Activated T-helper 2 cell treated with anti-CD3 and anti-CD28 coated beads, Interferon-gamma antibody, Interleukin-2, Interleukin-4, amounts not matched to agents 10 μg/mL and 5 μg/mL and 100 μg/mL, durations not matched to agents 14 hours and 24 hours and 36 hours (primary cell): ENCODE measurements at regions not wholly inside any gene's neighbourhood (a gene's known extent, or its start where the extent isn't known, plus 50 kb on each side); places are given as distances from the start of the nearest gene placed in this dataset.

Experiments used
- DNase-seq: peaks from one replicate; pipeline ENCODE4 v3.0.0; 2021; ENCODE audit warnings: low spot score
- H3K27ac Mint-ChIP-seq: one replicate; pipeline ENCODE4 v1.8.0; 2021; ENCODE audit warnings: mixed read lengths
- H3K27me3 Mint-ChIP-seq: one replicate; pipeline ENCODE4 v1.8.0; 2021; ENCODE audit warnings: low read depth, mixed read lengths
- H3K36me3 Mint-ChIP-seq: one replicate; pipeline ENCODE4 v1.8.0; 2021; ENCODE audit warnings: low read depth, mixed read lengths
- H3K4me1 Mint-ChIP-seq: one replicate; pipeline ENCODE4 v1.8.0; 2021; ENCODE audit warnings: low read depth, mixed read lengths
- H3K4me3 Mint-ChIP-seq: one replicate; pipeline ENCODE4 v1.8.0; 2021; ENCODE audit warnings: low read depth, mild to moderate bottlenecking, moderate library complexity, mixed read lengths
- H3K9me3 Mint-ChIP-seq: one replicate; pipeline ENCODE4 v1.8.0; 2021; ENCODE audit warnings: mixed read lengths
- intact Hi-C: fragments of 100-400 bp; cut with micrococcal nuclease; formaldehyde crosslinking; loops from one replicate; pipeline ENCODE4 v1.15.1; 2023

- intact Hi-C loops: no loop called here
These were observed 441.7 kb upstream of the PDZRN3 start for GRCh38 chr3:74066456-74066855.

DNA sequence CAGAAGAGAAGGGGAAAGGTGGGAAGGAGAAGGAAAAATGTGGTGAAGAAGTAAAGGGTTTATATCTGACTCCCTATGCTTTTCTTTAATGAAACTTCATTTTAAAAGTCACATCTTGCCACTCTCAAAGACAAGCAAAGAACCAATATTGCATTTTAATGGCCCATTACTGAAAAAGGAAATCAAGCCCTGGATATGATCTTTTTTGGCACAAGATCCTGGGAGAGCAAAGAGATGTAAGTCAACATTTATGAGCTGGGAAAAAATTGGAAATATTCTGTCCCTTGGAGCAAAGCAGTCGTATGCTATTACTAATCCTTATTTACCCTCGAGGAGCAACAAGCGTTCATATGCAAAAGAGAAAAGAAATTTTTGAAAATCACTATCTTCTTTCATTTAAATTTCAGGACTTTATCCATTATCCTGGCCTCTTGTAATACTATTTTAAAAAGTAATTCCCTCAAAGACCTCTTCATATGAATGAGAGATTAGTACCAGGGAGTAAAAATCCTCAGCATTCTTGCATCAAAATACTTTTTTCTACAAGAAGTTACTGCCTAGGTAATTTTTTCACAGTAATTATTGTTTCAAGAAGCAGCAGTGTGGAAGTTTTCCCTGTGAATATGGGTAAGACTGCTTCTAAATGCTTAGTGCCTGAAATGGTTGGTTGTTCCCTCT, 435.3 kb upstream of the PDZRN3 start:
- no peak for DNase-seq
- Mint-ChIP-seq H3K4me3 (no peak overlapping the region), H3K36me3 (no peaks in the 10 kb centered on the region), H3K9me3 (peaks cover 16% of the 10 kb centered on the region), H3K27ac (no peak overlapping the region), H3K4me1 (no peaks in the 10 kb centered on the region), H3K27me3 (no peaks in the 10 kb centered on the region)
- intact Hi-C loops: no loop called here

More at GRCh38 chr3:74066456-74066855, 441.7 kb upstream of the PDZRN3 start:
- no peaks in the 10 kb centered on the region for H3K36me3 Mint-ChIP-seq
- peaks cover 19% of the 10 kb centered on the region for H3K9me3 Mint-ChIP-seq
- no peaks in the 10 kb centered on the region for H3K27me3 Mint-ChIP-seq
- H3K4me1 Mint-ChIP-seq: no peaks in the 10 kb centered on the region
- H3K27ac Mint-ChIP-seq: no peak overlapping the region
- no peak for DNase-seq
- H3K4me3 Mint-ChIP-seq: no peak overlapping the region

DNA sequence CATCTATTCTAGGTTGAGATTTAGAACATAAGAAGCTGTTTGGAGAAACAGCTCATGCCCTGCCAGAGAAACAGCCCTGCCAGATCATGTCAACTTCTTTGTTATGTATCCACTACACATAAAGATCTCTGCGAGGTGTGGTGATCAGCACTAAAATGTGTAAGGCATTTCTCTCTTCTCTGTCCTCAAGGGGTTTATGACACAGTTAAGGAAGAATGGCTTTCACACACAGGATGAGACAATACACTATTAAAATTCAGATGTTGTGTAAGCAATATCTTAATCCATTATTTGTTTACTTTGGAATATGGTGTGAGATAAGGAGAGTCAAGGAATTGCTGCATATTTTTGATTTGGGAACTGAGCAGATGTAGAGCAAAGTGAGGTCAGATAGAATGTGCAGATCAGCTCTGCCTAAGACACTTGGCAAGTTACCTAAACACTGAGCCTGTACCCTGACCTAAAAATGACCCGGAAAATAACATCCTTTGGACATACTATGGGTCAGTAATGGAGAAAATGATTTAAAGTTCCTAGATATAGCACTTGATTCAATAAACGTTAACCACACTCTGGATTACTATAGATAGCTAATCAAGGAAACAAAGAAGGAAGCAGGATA, 434.7 kb upstream of the PDZRN3 start:
- no peaks in the 10 kb centered on the region for H3K36me3 Mint-ChIP-seq
- intact Hi-C loops: no loop called here
- DNase-seq: no peak
- no peak overlapping the region for H3K27ac Mint-ChIP-seq
- no peaks in the 10 kb centered on the region for H3K4me1 Mint-ChIP-seq
- no peaks in the 10 kb centered on the region for H3K27me3 Mint-ChIP-seq
- H3K9me3 Mint-ChIP-seq: peaks cover 16% of the 10 kb centered on the region
- H3K4me3 Mint-ChIP-seq: no peak overlapping the region

GRCh38 chr3:74057169-74057568, 432.4 kb upstream of the PDZRN3 start:
- Mint-ChIP-seq H3K4me1 (no peaks in the 10 kb centered on the region), H3K27ac (no peak overlapping the region), H3K4me3 (no peak overlapping the region), H3K36me3 (no peaks in the 10 kb centered on the region), H3K9me3 (peaks cover 7% of the 10 kb centered on the region), H3K27me3 (no peaks in the 10 kb centered on the region)
- intact Hi-C loops: no loop called here
- no peak for DNase-seq

DNA sequence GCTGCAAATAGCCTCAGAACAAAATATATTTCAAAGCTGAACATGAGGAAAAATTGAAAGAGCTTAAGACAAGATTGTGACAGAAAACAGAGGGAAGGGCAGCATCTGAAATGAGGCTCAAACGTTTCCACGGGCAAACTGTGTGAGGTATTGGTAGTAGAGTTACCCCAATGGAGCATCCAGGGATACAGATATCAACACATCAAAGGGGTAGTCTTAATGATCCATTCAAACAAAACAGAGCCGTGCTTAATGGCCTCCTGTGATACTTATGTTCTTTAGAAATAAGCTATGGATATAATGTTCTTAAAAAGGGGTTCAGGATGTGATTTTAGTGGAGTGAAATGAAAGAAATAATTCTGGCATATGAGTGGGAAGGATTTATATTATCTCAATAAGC, 430.3 kb upstream of the PDZRN3 start:
- Mint-ChIP-seq H3K27me3 (no peaks in the 10 kb centered on the region), H3K4me3 (no peak overlapping the region), H3K36me3 (no peaks in the 10 kb centered on the region), H3K4me1 (no peaks in the 10 kb centered on the region), H3K27ac (no peak overlapping the region), H3K9me3 (peaks cover 2% of the 10 kb centered on the region)
- intact Hi-C loops: no loop called here
- DNase-seq: no peak

DNA sequence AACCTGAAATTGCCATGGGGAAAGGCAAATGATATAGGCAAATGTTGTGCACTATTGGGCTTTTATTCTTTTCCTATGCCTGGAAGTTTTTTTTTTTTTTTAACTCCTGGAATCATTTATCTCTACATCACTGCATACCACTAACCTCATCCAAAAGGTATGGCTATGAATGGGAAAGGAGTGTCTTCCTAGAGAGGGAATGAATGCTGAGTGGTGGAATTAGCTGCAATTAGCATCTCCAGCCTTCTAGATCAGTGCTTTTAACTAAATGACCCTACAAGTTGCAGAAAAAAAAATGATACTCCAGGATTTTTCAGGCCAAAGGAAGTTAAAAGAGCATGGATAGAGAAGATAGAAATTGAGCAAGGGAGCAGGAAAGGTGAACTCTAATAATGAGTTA, 429.8 kb upstream of the PDZRN3 start:
- no peaks in the 10 kb centered on the region for H3K27me3 Mint-ChIP-seq
- intact Hi-C loops: no loop called here
- no peaks in the 10 kb centered on the region for H3K36me3 Mint-ChIP-seq
- peaks cover 2% of the 10 kb centered on the region for H3K9me3 Mint-ChIP-seq
- H3K4me1 Mint-ChIP-seq: no peaks in the 10 kb centered on the region
- no peak for DNase-seq
- H3K4me3 Mint-ChIP-seq: no peak overlapping the region
- no peak overlapping the region for H3K27ac Mint-ChIP-seq

- peaks cover 2% of the 10 kb centered on the region for H3K9me3 Mint-ChIP-seq
- H3K4me3 Mint-ChIP-seq: no peak overlapping the region
- H3K27me3 Mint-ChIP-seq: no peaks in the 10 kb centered on the region
- no peak overlapping the region for H3K27ac Mint-ChIP-seq
- DNase-seq: no peak
- intact Hi-C loops: no loop called here
- H3K4me1 Mint-ChIP-seq: no peaks in the 10 kb centered on the region
- no peaks in the 10 kb centered on the region for H3K36me3 Mint-ChIP-seq
These were observed 429.3 kb upstream of the PDZRN3 start for GRCh38 chr3:74053970-74054516.

GRCh38 chr3:74049444-74049843, 424.7 kb upstream of the PDZRN3 start:
- no peaks in the 10 kb centered on the region for H3K36me3 Mint-ChIP-seq
- H3K9me3 Mint-ChIP-seq: peaks cover 2% of the 10 kb centered on the region
- no peak for DNase-seq
- H3K4me3 Mint-ChIP-seq: no peak overlapping the region
- no peaks in the 10 kb centered on the region for H3K4me1 Mint-ChIP-seq
- H3K27me3 Mint-ChIP-seq: no peaks in the 10 kb centered on the region
- intact Hi-C loops: no loop called here
- no peak overlapping the region for H3K27ac Mint-ChIP-seq

DNA sequence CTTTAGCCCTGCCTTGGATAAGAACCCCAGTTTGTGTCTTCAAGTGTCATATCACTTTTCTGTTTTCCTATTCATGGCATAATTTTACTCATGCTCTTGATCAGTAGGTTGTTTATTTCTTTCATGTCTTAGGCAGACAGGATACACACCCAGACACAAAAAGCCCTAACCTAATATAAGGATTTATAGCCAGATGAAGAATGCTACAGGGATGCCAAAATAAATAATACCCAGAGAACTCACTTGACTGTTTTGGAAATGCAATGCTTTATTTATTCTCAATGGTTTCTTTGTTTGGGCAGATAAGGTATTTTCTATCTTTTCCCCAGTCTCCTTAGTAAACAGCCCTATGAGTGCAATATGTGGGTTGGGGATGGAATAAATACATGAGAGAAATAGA, 424.0 kb upstream of the PDZRN3 start:
- no peaks in the 10 kb centered on the region for H3K27me3 Mint-ChIP-seq
- H3K4me3 Mint-ChIP-seq: no peak overlapping the region
- no peaks in the 10 kb centered on the region for H3K4me1 Mint-ChIP-seq

DNA sequence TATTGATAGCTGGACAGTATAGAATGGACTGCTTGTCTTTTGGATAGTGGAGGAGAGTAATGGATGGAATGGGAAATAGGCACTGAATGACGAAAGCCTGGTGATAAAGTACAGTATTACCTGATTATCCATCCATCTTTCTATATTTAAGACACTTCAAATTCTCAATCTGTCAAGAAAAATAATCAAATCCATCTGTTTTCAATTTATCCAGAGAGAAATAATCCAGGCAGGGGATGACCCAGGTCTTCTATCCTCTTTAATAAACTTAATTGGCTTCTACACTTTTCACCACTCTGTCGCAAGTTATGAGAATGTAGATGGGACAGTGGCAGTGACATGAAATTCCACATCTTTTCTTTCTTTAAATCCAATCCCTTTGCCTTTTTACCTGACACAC, 420.3 kb upstream of the PDZRN3 start:
- no peak overlapping the region for H3K4me3 Mint-ChIP-seq
- peaks cover 3% of the 10 kb centered on the region for H3K9me3 Mint-ChIP-seq
- H3K4me1 Mint-ChIP-seq: no peaks in the 10 kb centered on the region
- H3K27me3 Mint-ChIP-seq: no peaks in the 10 kb centered on the region
- intact Hi-C loops: no loop called here
- H3K36me3 Mint-ChIP-seq: no peaks in the 10 kb centered on the region
- no peak for DNase-seq
- H3K27ac Mint-ChIP-seq: no peak overlapping the region

More for the DNA sequence above, 424.0 kb upstream of the PDZRN3 start:
- DNase-seq: no peak
- peaks cover 2% of the 10 kb centered on the region for H3K9me3 Mint-ChIP-seq
- intact Hi-C loops: no loop called here
- H3K27ac Mint-ChIP-seq: no peak overlapping the region
- no peaks in the 10 kb centered on the region for H3K36me3 Mint-ChIP-seq

- H3K9me3 Mint-ChIP-seq: peaks cover 3% of the 10 kb centered on the region
- no peaks in the 10 kb centered on the region for H3K4me1 Mint-ChIP-seq
- no peak for DNase-seq
- H3K27me3 Mint-ChIP-seq: no peaks in the 10 kb centered on the region
- no peak overlapping the region for H3K4me3 Mint-ChIP-seq
- H3K36me3 Mint-ChIP-seq: no peaks in the 10 kb centered on the region
- intact Hi-C loops: no loop called here
- no peak overlapping the region for H3K27ac Mint-ChIP-seq
These were observed 416.4 kb upstream of the PDZRN3 start for GRCh38 chr3:74041068-74041675.

DNA sequence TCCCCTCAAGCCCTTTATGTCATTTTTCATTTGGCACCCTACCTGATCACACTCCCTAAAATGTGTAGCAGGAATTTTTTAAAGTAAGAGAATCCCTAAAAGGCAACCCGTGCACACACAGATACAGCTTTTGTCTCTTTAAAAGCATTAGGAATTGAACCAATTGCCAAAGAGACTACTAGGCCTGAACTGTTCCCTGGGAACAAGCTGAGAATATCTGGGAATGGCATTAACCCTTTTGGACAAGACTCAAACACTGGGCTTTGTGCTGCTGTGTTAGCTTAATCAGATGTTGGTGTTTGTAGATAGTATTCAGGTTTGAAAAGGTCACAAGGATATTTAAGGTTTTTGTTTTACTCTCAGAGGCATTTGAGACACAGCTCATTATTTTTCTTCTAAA, 414.4 kb upstream of the PDZRN3 start:
- peaks cover 3% of the 10 kb centered on the region for H3K9me3 Mint-ChIP-seq
- intact Hi-C loops: no loop called here
- H3K36me3 Mint-ChIP-seq: no peaks in the 10 kb centered on the region
- H3K4me3 Mint-ChIP-seq: no peak overlapping the region
- no peak for DNase-seq
- H3K4me1 Mint-ChIP-seq: no peaks in the 10 kb centered on the region
- no peaks in the 10 kb centered on the region for H3K27me3 Mint-ChIP-seq
- no peak overlapping the region for H3K27ac Mint-ChIP-seq

DNA sequence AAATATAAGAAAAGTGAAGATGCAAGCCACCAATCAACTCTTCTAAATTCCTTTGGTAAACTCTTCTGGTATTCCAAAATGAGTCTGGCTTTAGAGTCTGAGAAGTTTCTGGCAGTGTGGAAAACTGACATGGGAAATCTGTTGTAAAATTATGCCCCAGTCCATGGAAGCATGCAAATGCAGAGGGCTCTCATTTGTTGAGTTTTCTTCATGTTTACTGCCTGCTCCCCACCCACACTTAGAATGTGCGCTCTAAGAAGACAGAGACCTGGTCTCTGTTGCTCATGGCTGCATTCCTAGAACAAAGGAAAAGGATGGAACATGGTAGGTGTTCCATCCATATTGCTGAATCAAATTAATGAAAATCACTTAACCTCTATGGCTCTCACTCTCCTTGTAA, 411.8 kb upstream of the PDZRN3 start:
- H3K9me3 Mint-ChIP-seq: no peaks in the 10 kb centered on the region
- no peaks in the 10 kb centered on the region for H3K36me3 Mint-ChIP-seq
- intact Hi-C loops: no loop called here
- no peak for DNase-seq
- no peak overlapping the region for H3K27ac Mint-ChIP-seq
- no peaks in the 10 kb centered on the region for H3K27me3 Mint-ChIP-seq
- no peaks in the 10 kb centered on the region for H3K4me1 Mint-ChIP-seq
- no peak overlapping the region for H3K4me3 Mint-ChIP-seq
